ENCODE measurements at regions not wholly inside any gene's neighbourhood (a gene's known extent, or its start where the extent isn't known, plus 50 kb on each side); places are given as distances from the start of the nearest gene placed in this dataset.

GRCh38 chr7:144955422-144955821 lies 119.6 kb upstream of the TPK1 start:
- TF ChIP-seq CTCF (IDR thresholded peaks at IDR 0.05; ENCODE audit: partially characterized antibody, unreplicated experiment), result no peak
- no peaks in the 10 kb centered on the region for H3K4me1 Mint-ChIP-seq (ENCODE audit: low read depth, unreplicated experiment)
- DNase-seq, result no peak
- peaks cover 1% of the 10 kb centered on the region for H3K9me3 Mint-ChIP-seq (ENCODE audit: unreplicated experiment)
- H3K27me3 Mint-ChIP-seq (ENCODE audit: unreplicated experiment), result no peaks in the 10 kb centered on the region
- H3K4me3 Mint-ChIP-seq (ENCODE audit: unreplicated experiment), result no peak overlapping the region
- H3K36me3 Mint-ChIP-seq (ENCODE audit: unreplicated experiment), result peaks cover 6% of the 10 kb centered on the region
- no peak overlapping the region for H3K27ac Mint-ChIP-seq (ENCODE audit: unreplicated experiment)

- Mint-ChIP-seq H3K36me3 (ENCODE audit: unreplicated experiment) (no peaks in the 10 kb centered on the region), H3K27ac (ENCODE audit: unreplicated experiment) (no peak overlapping the region), H3K4me3 (ENCODE audit: unreplicated experiment) (no peak overlapping the region), H3K27me3 (ENCODE audit: unreplicated experiment) (no peaks in the 10 kb centered on the region), H3K9me3 (ENCODE audit: unreplicated experiment) (peaks cover 2% of the 10 kb centered on the region), H3K4me1 (ENCODE audit: low read depth, unreplicated experiment) (peaks cover 3% of the 10 kb centered on the region)
- TF ChIP-seq CTCF (IDR thresholded peaks at IDR 0.05; ENCODE audit: partially characterized antibody, unreplicated experiment), result no peak
- no peak for DNase-seq
Observed at GRCh38 chr7:144941127-144941526, 105.3 kb upstream of the TPK1 start.

GRCh38 chr7:144937199-144937598 lies 101.3 kb upstream of the TPK1 start:
- TF ChIP-seq CTCF (IDR thresholded peaks at IDR 0.05; ENCODE audit: partially characterized antibody, unreplicated experiment), result no peak
- Mint-ChIP-seq H3K27me3 (ENCODE audit: unreplicated experiment) (no peaks in the 10 kb centered on the region), H3K36me3 (ENCODE audit: unreplicated experiment) (no peaks in the 10 kb centered on the region), H3K4me1 (ENCODE audit: low read depth, unreplicated experiment) (peaks cover 3% of the 10 kb centered on the region), H3K27ac (ENCODE audit: unreplicated experiment) (no peak overlapping the region), H3K9me3 (ENCODE audit: unreplicated experiment) (peaks cover 2% of the 10 kb centered on the region), H3K4me3 (ENCODE audit: unreplicated experiment) (no peak overlapping the region)
- DNase-seq, result no peak

GRCh38 chr7:144936314-144936713 lies 100.5 kb upstream of the TPK1 start:
- no peak for TF ChIP-seq CTCF (IDR thresholded peaks at IDR 0.05; ENCODE audit: partially characterized antibody, unreplicated experiment)
- Mint-ChIP-seq H3K27me3 (ENCODE audit: unreplicated experiment) (no peaks in the 10 kb centered on the region), H3K36me3 (ENCODE audit: unreplicated experiment) (no peaks in the 10 kb centered on the region), H3K9me3 (ENCODE audit: unreplicated experiment) (peaks cover 2% of the 10 kb centered on the region), H3K27ac (ENCODE audit: unreplicated experiment) (no peak overlapping the region), H3K4me1 (ENCODE audit: low read depth, unreplicated experiment) (peaks cover 3% of the 10 kb centered on the region), H3K4me3 (ENCODE audit: unreplicated experiment) (no peak overlapping the region)
- DNase-seq, result no peak

- no peaks in the 10 kb centered on the region for H3K4me1 Mint-ChIP-seq (ENCODE audit: low read depth, unreplicated experiment)
- no peak for TF ChIP-seq CTCF (IDR thresholded peaks at IDR 0.05; ENCODE audit: partially characterized antibody, unreplicated experiment)
- H3K27ac Mint-ChIP-seq (ENCODE audit: unreplicated experiment), result no peak overlapping the region
- no peaks in the 10 kb centered on the region for H3K27me3 Mint-ChIP-seq (ENCODE audit: unreplicated experiment)
- no peak overlapping the region for H3K4me3 Mint-ChIP-seq (ENCODE audit: unreplicated experiment)
- DNase-seq, result no peak
- no peaks in the 10 kb centered on the region for H3K36me3 Mint-ChIP-seq (ENCODE audit: unreplicated experiment)
- H3K9me3 Mint-ChIP-seq (ENCODE audit: unreplicated experiment), result no peaks in the 10 kb centered on the region
Observed at GRCh38 chr7:144910411-144910810, 74.6 kb upstream of the TPK1 start.
